ENCODE measurements at regions not wholly inside any gene's neighbourhood (a gene's known extent, or its start where the extent isn't known, plus 50 kb on each side); places are given as distances from the start of the nearest gene placed in this dataset.

- H3K4me3 ChIP-seq (ENCODE audit: low read depth, poor library complexity, severe bottlenecking): no peak overlapping the region
- DNase-seq (ENCODE audit: low spot score in 2 of 2): peak in 1 of 2 donors; percentile 31
- TF ChIP-seq CTCF (IDR thresholded peaks at IDR 0.05): no peak
- no peak for TF ChIP-seq POLR2A (IDR thresholded peaks at IDR 0.05)
- intact Hi-C loops (cut with DNase I; ENCODE audit: low total_unique reads): no loop called here
- WGBS, 2 donors: 73 to 83% methylated on average over 9 of the region's 9 CpGs
Observed at GRCh38 chr10:131636116-131636515, 264.7 kb upstream of the PPP2R2D start.

- WGBS, 2 donors: 78 to 83% methylated on average over 23 of the region's 23 CpGs
- TF ChIP-seq POLR2A (IDR thresholded peaks at IDR 0.05): no peak
- TF ChIP-seq CTCF (IDR thresholded peaks at IDR 0.05): no peak
- H3K4me3 ChIP-seq (ENCODE audit: low read depth, poor library complexity, severe bottlenecking): no peak overlapping the region
- intact Hi-C loops (cut with DNase I; ENCODE audit: low total_unique reads): no loop called here
- peak in 1 of 2 donors; percentile 25 for DNase-seq (ENCODE audit: low spot score in 2 of 2)
Observed at GRCh38 chr10:131636841-131637724, 263.7 kb upstream of the PPP2R2D start.

GRCh38 chr10:131638049-131638879 lies 262.5 kb upstream of the PPP2R2D start:
- 83 to 93% methylated on average over 14 of the region's 14 CpGs for WGBS, 2 donors
- DNase-seq (ENCODE audit: low spot score in 2 of 2): peak in 1 of 2 donors; percentile 36
- intact Hi-C loops (cut with DNase I; ENCODE audit: low total_unique reads): no loop called here
- H3K4me3 ChIP-seq (ENCODE audit: low read depth, poor library complexity, severe bottlenecking): no peak overlapping the region
- TF ChIP-seq POLR2A (IDR thresholded peaks at IDR 0.05) (no peak), CTCF (IDR thresholded peaks at IDR 0.05) (no peak)

GRCh38 chr10:131638880-131639278 lies 261.9 kb upstream of the PPP2R2D start:
- WGBS, 2 donors: 88 to 92% methylated on average over 4 of the region's 4 CpGs
- peak in 1 of 2 donors; percentile 40 for DNase-seq (ENCODE audit: low spot score in 2 of 2)

More at GRCh38 chr10:131638880-131639278, 261.9 kb upstream of the PPP2R2D start:
- H3K4me3 ChIP-seq (ENCODE audit: low read depth, poor library complexity, severe bottlenecking): no peak overlapping the region
- TF ChIP-seq CTCF (IDR thresholded peaks at IDR 0.05): no peak
- no peak for TF ChIP-seq POLR2A (IDR thresholded peaks at IDR 0.05)
- intact Hi-C loops (cut with DNase I; ENCODE audit: low total_unique reads): no loop called here
